ENCODE measurements at regions not wholly inside any gene's neighbourhood (a gene's known extent, or its start where the extent isn't known, plus 50 kb on each side); places are given as distances from the start of the nearest gene placed in this dataset.
"Not testable (repeated sequence)": the region's sequence is repeated elsewhere in the genome, so short reads cannot be mapped to it uniquely, and the experiment has no call there.

- CTCF ChIA-PET, ATAC-seq, DNase-seq: not testable (repeated sequence)
These were observed 152.4 kb downstream of the TBC1D2B start for GRCh38 chr15:77925101-77925500.

GRCh38 chr15:77921664-77922063 is 155.8 kb downstream of the TBC1D2B start:
- Mint-ChIP-seq H3K4me1 (no peaks in the 10 kb centered on the region), H3K4me3 (no peak overlapping the region), H3K9me3 (ENCODE audit: low read depth) (no peaks in the 10 kb centered on the region), H3K27ac (no peak overlapping the region), H3K27me3 (peaks cover 21% of the 10 kb centered on the region), H3K36me3 (no peaks in the 10 kb centered on the region)
- CTCF ChIA-PET = no interaction called here
- no peak for ATAC-seq
- DNase-seq = no peak

More at GRCh38 chr15:77925101-77925500, 152.4 kb downstream of the TBC1D2B start:
- not testable (repeated sequence) for H3K4me1 Mint-ChIP-seq; H3K9me3 Mint-ChIP-seq (ENCODE audit: low read depth); H3K27ac Mint-ChIP-seq; H3K36me3 Mint-ChIP-seq; H3K4me3 Mint-ChIP-seq
- H3K27me3 Mint-ChIP-seq = peaks cover 14% of the 10 kb centered on the region

- H3K4me3 Mint-ChIP-seq; H3K4me1 Mint-ChIP-seq; H3K36me3 Mint-ChIP-seq; H3K9me3 Mint-ChIP-seq (ENCODE audit: low read depth); H3K27ac Mint-ChIP-seq; CTCF ChIA-PET; ATAC-seq: not testable (repeated sequence)
- H3K27me3 Mint-ChIP-seq = peaks cover 35% of the 10 kb centered on the region
- peak; percentile 31 for DNase-seq
These were observed 160.4 kb downstream of the TBC1D2B start for GRCh38 chr15:77916966-77917635.

DNA sequence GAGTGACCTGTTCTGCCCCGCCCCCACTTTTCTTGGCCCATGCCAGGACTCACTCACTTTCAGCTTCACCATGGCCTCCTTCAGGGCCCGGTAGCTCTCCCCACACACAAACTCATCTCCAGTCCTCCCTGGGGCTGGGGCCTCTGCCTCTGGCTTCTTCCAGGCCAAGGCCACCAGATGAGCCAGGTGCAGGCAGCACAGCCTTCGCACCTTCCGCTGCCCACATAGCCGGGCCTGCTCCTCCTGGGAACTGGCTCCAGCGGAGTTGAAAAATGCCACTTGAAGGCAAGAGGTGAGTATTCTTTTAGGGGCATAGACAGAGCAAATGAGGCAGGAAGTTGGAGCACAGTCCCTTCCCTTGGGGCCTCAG is 161.6 kb downstream of the TBC1D2B start:
- DNase-seq = peak; percentile 19
- H3K4me3 Mint-ChIP-seq; H3K27ac Mint-ChIP-seq; H3K4me1 Mint-ChIP-seq; H3K36me3 Mint-ChIP-seq; ATAC-seq; H3K9me3 Mint-ChIP-seq (ENCODE audit: low read depth); CTCF ChIA-PET: not testable (repeated sequence)
- peaks cover 27% of the 10 kb centered on the region for H3K27me3 Mint-ChIP-seq

DNA sequence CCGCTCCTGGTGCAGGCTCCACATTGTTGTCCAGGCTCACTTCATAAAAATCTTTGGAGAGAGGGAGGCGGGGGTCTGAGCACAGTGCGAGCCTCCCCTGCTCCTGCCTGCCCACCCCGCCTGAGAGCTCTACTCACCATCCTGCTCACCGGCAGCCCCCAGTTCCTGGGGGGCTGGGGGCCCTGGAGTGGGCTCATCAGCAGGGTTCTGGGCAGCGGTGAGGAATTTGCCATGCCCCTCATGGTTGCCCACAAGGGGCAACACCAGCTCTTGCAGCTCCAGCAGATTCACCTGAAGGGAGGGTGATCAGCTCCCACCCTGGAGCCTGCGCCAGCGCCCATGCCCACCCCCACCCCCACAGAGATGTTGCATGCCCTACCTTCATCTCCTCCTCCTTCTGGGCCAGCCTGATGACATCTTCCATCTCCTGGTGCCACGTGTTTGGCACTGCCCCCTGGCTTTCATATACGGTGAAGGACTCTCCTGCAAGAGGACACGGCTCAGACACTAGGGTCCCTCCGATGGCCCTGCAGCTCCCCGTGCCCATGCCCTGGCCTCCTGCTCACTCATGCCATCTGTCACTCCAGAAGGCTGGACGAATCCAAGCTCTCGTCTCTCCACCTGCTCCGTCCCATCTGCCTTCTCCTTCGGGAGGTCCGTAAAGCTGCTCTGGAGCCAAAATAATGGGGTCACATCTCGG is 162.1 kb downstream of the TBC1D2B start:
- peak; percentile 16 for DNase-seq
- H3K27me3 Mint-ChIP-seq = peaks cover 27% of the 10 kb centered on the region
- no peak for ATAC-seq
- no peaks in the 10 kb centered on the region for H3K36me3 Mint-ChIP-seq
- H3K9me3 Mint-ChIP-seq (ENCODE audit: low read depth) = no peaks in the 10 kb centered on the region
- CTCF ChIA-PET = no interaction called here
- H3K27ac Mint-ChIP-seq = no peak overlapping the region
- no peaks in the 10 kb centered on the region for H3K4me1 Mint-ChIP-seq
- H3K4me3 Mint-ChIP-seq = no peak overlapping the region

DNA sequence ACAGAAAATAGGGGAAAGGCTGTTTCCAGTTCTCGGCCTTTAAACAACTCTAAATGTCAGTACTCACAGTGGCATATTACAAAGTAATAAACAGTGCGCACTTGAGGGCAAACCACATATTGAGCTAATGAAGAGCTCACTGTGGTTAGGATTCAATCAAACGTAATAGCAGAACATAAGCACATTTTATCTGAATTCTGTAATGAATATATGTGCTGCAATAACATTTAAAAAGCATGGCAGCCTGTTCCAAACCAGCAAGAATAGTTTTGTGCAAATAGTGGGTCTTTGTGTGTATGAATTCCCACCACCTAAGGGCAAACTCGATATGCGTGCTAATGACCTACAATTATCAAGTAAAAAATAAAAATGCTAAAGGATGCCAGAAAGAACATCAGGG is 163.0 kb downstream of the TBC1D2B start:
- CTCF ChIA-PET, DNase-seq: not testable (repeated sequence)

DNA sequence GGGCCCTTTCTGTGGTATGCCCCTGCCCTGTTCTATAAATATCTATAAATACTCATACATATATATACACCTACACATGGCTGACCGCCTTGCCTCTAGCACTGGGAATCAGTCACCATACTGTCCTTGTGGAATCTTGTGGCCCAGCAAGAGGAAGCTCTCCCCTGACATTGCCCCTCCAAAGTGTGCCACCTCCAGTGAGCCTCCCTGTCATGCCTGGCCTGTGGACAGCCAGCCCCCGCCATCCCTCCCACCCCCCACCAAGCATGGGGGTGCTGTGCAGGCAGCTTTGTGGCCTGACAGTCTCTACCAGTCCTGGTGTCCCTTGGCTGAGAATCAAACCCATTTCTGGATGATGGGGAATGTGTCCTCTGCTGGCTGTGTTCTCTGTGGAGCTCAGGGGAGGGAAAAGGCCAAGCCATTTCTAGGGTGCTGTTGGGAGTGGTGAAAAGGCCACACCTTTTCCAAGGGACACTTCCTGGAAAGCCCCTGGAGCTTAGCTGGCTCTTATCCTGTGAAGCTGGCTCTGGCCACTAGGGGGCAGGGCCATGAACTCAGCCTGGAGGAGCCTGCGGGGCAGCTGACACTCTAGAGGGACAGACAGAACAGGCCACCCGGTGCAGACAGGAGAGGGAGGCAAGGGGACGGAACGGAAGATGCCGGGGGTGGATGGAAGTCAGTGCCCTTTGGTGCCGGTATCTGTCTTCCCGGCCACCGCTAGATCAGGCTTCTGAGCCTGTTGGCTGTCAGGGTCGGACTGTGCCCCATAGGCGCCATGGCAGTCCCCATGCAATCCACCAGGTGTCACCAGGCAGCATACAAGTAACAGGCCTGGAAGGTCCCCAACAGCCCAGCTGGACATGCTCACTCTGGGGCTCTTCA is 167.2 kb downstream of the TBC1D2B start:
- H3K4me3 Mint-ChIP-seq = peak overlapping the region; percentile 65
- CTCF ChIA-PET = interaction anchor here (0.7 to 2.7 kb wide), 17 partner anchors 8 to 839 kb away, joined by 3 to 12 read pairs (median 4); partner anchors contain the start of gene TSPAN3
- H3K9me3 Mint-ChIP-seq (ENCODE audit: low read depth); H3K4me1 Mint-ChIP-seq; H3K36me3 Mint-ChIP-seq: not testable (repeated sequence)
- ATAC-seq = peak; percentile 94
- peaks cover 18% of the 10 kb centered on the region for H3K27me3 Mint-ChIP-seq
- H3K27ac Mint-ChIP-seq = peak overlapping the region; percentile 51
- DNase-seq = peak; percentile 90

More for the DNA sequence above, 163.0 kb downstream of the TBC1D2B start:
- not testable (repeated sequence) for H3K4me3 Mint-ChIP-seq; H3K9me3 Mint-ChIP-seq (ENCODE audit: low read depth); H3K27ac Mint-ChIP-seq; H3K4me1 Mint-ChIP-seq; H3K36me3 Mint-ChIP-seq; ATAC-seq
- H3K27me3 Mint-ChIP-seq = peaks cover 25% of the 10 kb centered on the region

DNA sequence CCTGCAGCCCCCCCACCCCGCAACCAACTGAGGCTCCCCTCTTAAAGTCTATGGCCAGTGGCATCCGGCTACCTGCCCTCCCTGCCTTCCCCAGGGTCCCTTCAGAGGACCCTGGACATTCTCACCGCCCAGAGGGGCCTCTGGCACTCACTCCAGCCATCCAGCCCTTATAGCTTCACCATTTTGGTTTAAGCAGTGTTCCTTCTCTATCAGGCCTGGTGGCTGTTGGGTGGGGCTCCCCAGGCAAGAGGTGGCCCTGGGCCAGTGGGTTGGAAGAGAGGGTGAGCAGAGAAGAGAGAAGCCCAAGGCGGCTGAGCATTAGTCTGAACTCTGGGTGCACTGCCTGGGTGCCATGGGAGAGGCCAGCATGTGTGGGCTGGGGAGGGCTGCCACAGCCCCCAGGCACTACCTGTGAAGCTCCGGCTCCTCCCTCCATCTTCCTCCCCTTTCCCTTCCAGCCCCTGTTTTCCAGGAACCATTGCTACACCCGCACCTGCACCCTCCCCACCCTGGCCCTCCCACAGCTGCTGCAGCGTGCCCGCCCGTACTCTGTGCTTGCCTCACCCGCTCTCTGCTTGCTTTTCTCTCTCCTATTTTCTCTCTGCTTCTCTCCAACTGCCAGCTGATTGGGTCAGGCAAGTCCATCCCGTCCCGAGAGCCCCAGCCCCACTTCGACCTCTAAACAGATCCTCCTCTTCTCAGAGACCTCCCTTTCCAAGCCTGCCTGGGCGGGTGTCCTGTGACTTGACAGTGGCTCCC is 168.2 kb downstream of the TBC1D2B start:
- Mint-ChIP-seq H3K4me1 (peaks cover 3% of the 10 kb centered on the region), H3K27ac (no peak overlapping the region), H3K4me3 (no peak overlapping the region), H3K9me3 (ENCODE audit: low read depth) (no peaks in the 10 kb centered on the region), H3K36me3 (no peaks in the 10 kb centered on the region), H3K27me3 (peaks cover 14% of the 10 kb centered on the region)
- ATAC-seq (no peak), DNase-seq (no peak)
- CTCF ChIA-PET = interaction anchor here (1.0 to 2.7 kb wide), 8 partner anchors 7 to 330 kb away, joined by 3 to 12 read pairs (median 6); no protein-coding TSS in a partner anchor

GRCh38 chr15:77908752-77909111 is 168.8 kb downstream of the TBC1D2B start:
- not testable (repeated sequence) for H3K4me1 Mint-ChIP-seq; H3K9me3 Mint-ChIP-seq (ENCODE audit: low read depth)

DNA sequence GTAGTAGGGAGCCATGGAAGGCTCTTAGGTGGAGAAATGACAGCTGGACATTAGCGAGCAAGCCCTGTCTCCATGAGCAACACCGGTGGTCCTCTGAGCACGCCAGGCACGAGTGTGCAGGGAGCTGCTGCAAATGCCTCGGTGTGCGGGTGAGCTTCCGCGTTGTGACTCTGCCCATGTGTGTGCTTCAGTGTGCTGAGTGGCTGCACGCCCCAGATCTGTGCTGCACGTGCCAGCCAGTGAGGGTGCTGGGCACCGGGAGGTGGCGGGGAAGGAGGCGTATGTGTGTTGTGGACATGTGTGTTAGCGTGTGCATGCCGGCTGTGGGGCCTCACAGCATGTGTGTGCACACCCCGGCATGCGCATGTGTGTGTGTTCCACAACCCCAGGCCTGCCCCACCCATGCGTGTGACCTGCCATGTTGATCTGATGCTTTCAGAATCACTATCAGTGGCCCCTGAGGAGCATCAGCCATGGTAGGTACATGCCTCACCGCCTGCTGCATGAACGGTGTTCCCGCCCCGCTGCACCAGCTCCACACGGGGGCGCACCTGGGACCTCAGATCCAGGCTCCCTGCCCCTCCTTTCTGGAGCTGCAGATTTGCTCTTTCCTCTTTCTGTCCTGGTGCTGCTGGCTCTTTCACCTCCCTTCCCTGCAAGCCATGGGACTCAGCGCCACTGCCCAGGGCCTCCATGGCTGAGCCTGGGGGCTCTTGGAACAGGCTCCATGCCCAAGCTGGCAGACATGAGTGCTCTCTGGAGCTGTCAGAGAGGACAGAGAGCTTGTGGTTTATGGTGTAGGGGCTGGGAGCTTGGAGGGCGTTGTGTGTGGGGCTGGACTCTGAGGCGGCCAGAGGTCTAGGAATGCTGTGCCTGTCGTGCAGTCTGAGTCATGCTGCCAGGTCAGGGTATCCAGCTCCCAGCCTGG is 169.4 kb downstream of the TBC1D2B start:
- DNase-seq = no peak
- Mint-ChIP-seq H3K4me3 (no peak overlapping the region), H3K27ac (no peak overlapping the region), H3K9me3 (ENCODE audit: low read depth) (no peaks in the 10 kb centered on the region), H3K27me3 (peaks cover 5% of the 10 kb centered on the region), H3K4me1 (peaks cover 3% of the 10 kb centered on the region), H3K36me3 (no peaks in the 10 kb centered on the region)
- CTCF ChIA-PET = no interaction called here
- no peak for ATAC-seq

More at GRCh38 chr15:77908752-77909111, 168.8 kb downstream of the TBC1D2B start:
- CTCF ChIA-PET = interaction anchor here (1.0 kb wide), 1 partner anchor 56 kb away, joined by 3 read pairs; no protein-coding TSS in a partner anchor
- not testable (repeated sequence) for DNase-seq, H3K27ac Mint-ChIP-seq, H3K27me3 Mint-ChIP-seq, H3K4me3 Mint-ChIP-seq, H3K36me3 Mint-ChIP-seq, ATAC-seq

DNA sequence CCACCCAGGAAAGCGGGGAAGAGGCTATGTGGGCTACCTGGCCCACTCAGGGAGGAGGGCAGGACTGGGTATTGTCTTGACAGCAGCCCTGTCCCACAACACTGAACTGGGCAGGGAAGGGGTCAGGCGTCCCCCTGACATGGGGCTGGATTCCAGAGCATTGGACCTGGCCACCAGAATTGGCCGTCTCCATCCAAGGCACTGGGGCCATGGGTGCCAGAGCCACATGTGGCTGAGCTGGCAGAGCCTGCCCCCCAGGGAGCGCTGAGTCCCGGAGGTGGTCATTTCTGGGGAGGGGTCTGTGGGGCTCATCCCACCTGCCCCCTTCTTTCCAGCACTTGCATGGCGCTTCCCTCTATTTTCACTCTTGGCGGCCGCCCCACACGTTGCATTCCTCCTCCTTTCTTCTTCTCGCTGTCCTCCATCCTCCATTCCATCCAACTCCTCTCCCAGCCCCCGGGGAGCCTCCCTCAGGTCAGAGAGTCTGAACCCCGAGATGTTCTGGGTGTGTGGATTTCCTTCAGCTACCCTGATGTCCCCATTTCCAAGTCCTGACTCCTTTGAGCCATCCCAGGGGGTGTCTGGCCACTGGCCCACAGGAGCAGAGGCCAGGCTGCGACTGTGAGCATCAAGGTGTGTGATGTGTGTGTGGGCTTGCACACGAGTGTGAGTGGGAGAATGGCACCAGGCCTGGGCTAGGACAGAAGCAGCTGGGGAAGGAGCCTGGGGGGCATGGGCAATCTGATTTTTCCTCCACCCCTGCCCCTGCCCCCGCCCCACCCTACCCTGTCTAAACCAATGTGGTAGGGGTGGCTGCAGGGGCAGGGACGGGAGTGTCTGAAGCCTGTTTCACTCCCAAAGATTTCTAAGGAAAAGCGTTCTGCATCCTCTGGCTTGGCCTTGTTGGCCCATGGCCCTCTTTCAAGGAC is 171.2 kb downstream of the TBC1D2B start:
- CTCF ChIA-PET; H3K36me3 Mint-ChIP-seq; H3K9me3 Mint-ChIP-seq (ENCODE audit: low read depth); H3K4me3 Mint-ChIP-seq; DNase-seq; H3K4me1 Mint-ChIP-seq; ATAC-seq; H3K27ac Mint-ChIP-seq; H3K27me3 Mint-ChIP-seq: not testable (repeated sequence)

All from activated CD8-positive, alpha-beta memory T cell treated with anti-CD3 and anti-CD28 coated beads, Interleukin-2, amount 10 ng/mL, durations not matched to agents 7 days and 5 days (primary cell).